IPS-18a (cell line): ENCODE measurements at regions not wholly inside any gene's neighbourhood (a gene's known extent, or its start where the extent isn't known, plus 50 kb on each side); places are given as distances from the start of the nearest gene placed in this dataset.
"Not testable (repeated sequence)": the region's sequence is repeated elsewhere in the genome, so short reads cannot be mapped to it uniquely, and the experiment has no call there.

ENCODE experiments used
- H3K27ac ChIP-seq: one replicate; pipeline ENCODE4 v1.5.1; 2013; ENCODE audit warnings: low read length
- H3K27me3 ChIP-seq: one replicate; pipeline ENCODE4 v1.6.1; 2013; ENCODE audit warnings: mild to moderate bottlenecking, low read length; ENCODE audit not compliant: control insufficient read depth, insufficient read depth
- H3K36me3 ChIP-seq: one replicate; pipeline ENCODE4 v1.6.1; 2013; ENCODE audit warnings: low read depth, low read length; ENCODE audit not compliant: control insufficient read depth
- H3K4me1 ChIP-seq: one replicate; pipeline ENCODE4 v1.6.1; 2013; ENCODE audit warnings: low read depth, low read length; ENCODE audit not compliant: control insufficient read depth
- H3K4me3 ChIP-seq: one replicate; pipeline ENCODE4 v1.5.1; 2013; ENCODE audit warnings: low read length
- H3K9ac ChIP-seq: one replicate; pipeline ENCODE4 v1.6.1; 2013; ENCODE audit warnings: mild to moderate bottlenecking, low read length, moderate library complexity
- H3K9me3 ChIP-seq: one replicate; pipeline ENCODE4 v1.6.1; 2013; ENCODE audit warnings: low read depth, low read length; ENCODE audit not compliant: control insufficient read depth

DNA sequence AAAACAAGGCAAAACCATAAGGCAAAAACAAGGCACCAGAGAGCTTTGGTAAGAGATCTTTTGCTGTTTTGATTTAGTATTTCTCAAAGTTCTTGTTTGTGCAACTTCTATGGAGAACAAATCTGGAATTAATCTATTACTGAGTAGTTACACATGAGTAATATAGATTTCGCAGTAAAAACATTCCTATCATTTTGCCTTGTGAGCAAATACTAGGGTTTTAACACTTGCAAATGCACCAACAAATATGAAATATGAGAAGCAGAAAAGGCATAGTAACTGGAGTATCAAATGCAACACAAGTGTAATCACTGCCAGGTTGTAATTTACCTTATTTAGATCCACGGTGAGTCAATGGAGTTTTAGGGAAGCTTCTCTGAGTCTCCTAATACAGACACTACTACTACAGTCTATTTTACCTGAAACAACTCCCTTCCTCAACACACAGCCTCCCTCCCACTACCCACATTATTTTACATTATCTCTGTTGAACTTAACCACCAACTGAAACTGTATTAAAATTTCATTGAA, 324.1 kb downstream of the FLRT2 start:
- Histone ChIP-seq H3K4me3 (no peak overlapping the region), H3K27ac (no peak overlapping the region), H3K9ac (no peak overlapping the region), H3K36me3 (no peaks in the 10 kb centered on the region), H3K27me3 (no peaks in the 10 kb centered on the region), H3K9me3 (no peaks in the 10 kb centered on the region), H3K4me1 (no peaks in the 10 kb centered on the region)

DNA sequence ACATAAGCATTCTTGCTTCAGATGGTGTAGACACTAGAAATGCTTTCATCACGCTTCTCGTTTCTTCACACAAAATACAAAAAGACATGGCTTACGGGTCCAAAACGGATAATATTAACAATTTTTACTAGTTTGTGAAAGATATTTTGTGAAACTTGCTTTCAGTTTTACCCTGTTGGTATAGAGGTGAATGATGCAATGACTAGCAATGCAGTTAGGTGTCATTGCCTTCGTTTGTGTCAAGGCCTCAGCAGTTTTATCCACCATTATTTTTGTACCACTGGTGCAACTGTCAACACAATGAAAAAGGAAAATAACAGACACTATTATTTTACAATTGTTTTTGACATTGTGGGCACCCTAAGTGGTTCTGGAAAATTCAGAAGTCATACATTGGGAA, 323.0 kb downstream of the FLRT2 start:
- Histone ChIP-seq H3K36me3 (no peaks in the 10 kb centered on the region), H3K27me3 (no peaks in the 10 kb centered on the region), H3K9ac (no peak overlapping the region), H3K9me3 (no peaks in the 10 kb centered on the region), H3K4me1 (no peaks in the 10 kb centered on the region), H3K27ac (no peak overlapping the region), H3K4me3 (no peak overlapping the region)

DNA sequence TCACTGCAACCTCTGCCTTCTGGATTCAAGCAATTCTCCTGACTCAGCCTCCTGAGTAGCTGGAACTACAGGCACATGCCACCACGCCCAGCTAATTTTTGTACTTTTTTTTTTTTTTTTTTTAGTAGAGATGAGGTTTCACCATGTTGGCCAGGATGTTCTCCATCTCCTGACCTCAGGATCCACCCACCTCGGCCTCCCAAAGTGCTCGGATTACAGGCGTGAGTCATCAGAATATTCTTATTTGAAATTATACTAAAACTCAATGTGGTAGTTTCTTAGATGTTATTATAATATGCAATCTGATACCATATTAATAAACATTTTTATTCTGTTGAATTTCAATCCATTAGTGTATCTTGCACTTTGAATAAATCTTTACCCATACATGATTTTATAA, 322.2 kb downstream of the FLRT2 start:
- not testable (repeated sequence) for H3K9me3 ChIP-seq, H3K27ac ChIP-seq, H3K4me3 ChIP-seq, H3K27me3 ChIP-seq, H3K4me1 ChIP-seq, H3K36me3 ChIP-seq, H3K9ac ChIP-seq

DNA sequence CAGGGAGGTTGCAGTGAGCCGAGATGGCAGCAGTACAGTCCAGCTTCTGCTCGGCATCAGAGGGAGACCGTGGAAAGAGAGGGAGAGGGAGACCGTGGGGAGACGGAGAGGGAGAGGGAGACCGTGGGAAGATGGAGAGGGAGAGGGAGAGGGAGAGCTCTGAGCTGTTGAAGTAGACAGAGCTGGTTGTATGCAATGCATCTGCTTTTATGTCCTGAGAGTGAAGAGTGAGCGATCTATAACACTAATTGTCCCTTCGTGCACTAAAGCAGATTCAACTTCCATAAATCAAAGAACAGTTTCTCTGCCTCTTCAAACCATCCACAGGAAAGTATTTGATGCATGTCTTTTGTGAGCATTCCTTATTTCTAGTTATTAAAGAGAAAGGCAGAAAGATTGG, 300.6 kb downstream of the FLRT2 start:
- H3K36me3 ChIP-seq, H3K4me1 ChIP-seq, H3K9me3 ChIP-seq, H3K9ac ChIP-seq, H3K27ac ChIP-seq, H3K27me3 ChIP-seq, H3K4me3 ChIP-seq: not testable (repeated sequence)

DNA sequence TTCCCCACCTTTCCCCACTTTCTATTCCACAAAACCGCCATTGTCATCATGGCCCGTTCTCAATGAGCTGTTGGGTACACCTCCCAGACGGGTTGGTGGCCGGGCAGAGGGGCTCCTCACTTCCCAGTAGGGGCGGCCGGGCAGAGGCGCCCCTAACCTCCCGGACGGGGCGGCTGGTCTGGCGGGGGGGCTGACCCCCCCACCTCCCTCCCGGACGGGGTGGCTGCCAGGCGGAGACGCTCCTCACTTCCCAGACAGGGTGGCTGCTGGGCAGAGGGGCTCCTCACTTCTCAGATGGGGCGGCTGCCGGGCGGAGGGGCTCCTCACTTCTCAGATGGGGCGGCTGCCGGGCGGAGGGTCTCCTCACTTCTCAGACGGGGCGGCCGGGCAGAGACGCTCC, 299.7 kb downstream of the FLRT2 start:
- not testable (repeated sequence) for H3K27ac ChIP-seq, H3K4me1 ChIP-seq, H3K27me3 ChIP-seq, H3K9me3 ChIP-seq, H3K4me3 ChIP-seq, H3K9ac ChIP-seq, H3K36me3 ChIP-seq

DNA sequence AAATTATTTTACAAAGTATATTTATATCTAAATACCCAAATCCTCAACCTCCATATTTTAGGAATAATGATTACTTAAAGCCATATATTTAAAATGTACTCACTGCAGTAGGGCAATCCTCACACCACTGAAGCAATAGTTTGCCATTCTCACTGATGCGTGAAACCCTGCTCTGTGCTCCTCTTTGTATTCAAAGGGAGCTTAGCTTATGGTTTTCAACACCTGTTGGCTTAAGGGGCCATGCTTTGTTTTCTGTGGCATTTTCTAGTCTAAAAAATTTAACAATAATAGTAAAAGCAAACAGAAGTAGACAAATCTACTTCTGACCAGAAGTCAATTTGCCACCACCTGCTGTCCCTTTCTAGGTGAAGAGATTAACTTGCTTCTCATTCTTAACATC, 294.6 kb downstream of the FLRT2 start:
- Histone ChIP-seq H3K27me3 (no peaks in the 10 kb centered on the region), H3K4me3 (no peak overlapping the region), H3K9ac (no peak overlapping the region), H3K9me3 (no peaks in the 10 kb centered on the region), H3K27ac (no peak overlapping the region), H3K4me1 (no peaks in the 10 kb centered on the region), H3K36me3 (no peaks in the 10 kb centered on the region)

DNA sequence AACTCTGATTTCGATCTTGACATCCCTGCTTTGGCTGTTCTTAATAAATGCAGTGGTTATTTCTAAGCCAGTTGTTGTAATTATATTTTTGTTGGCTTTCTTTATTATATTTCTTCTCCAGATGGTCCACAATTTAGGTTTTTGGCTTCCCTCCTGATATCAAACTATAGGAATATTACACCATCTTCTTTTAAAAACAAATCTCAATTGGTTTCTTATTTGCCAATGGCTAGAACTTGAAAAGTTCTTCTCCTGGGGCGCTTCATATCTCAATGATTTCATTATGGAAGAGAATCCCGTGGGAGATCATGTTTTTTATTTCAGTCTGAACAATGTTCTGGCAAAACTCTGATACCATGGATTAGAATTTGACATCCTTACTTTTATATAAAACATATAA, 292.3 kb downstream of the FLRT2 start:
- H3K4me1 ChIP-seq, result no peaks in the 10 kb centered on the region
- H3K36me3 ChIP-seq, result no peaks in the 10 kb centered on the region
- H3K27me3 ChIP-seq, result no peaks in the 10 kb centered on the region
- H3K9me3 ChIP-seq, result no peaks in the 10 kb centered on the region
- no peak overlapping the region for H3K27ac ChIP-seq
- no peak overlapping the region for H3K9ac ChIP-seq
- H3K4me3 ChIP-seq, result no peak overlapping the region

DNA sequence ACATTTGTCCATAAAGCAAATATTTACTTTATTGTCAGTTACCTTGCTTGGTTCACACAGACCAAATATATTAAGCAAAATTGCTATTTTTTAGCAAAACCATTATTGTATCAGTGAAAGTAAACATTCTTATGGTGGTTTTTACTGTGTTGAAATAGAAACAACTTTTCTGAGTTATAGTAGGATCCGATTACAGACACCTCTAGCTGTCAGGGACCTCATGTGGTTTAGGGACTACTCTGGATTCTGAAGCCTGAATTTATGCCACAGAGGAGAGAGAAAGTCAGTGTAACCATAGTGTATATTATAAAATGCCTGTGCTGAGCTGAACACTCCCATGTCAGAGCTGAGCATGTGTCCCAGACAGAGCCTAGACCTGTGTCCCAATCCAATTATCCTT, 287.5 kb downstream of the FLRT2 start:
- Histone ChIP-seq H3K9me3 (no peaks in the 10 kb centered on the region), H3K9ac (no peak overlapping the region), H3K27ac (no peak overlapping the region), H3K4me3 (no peak overlapping the region), H3K27me3 (no peaks in the 10 kb centered on the region), H3K36me3 (no peaks in the 10 kb centered on the region), H3K4me1 (no peaks in the 10 kb centered on the region)

DNA sequence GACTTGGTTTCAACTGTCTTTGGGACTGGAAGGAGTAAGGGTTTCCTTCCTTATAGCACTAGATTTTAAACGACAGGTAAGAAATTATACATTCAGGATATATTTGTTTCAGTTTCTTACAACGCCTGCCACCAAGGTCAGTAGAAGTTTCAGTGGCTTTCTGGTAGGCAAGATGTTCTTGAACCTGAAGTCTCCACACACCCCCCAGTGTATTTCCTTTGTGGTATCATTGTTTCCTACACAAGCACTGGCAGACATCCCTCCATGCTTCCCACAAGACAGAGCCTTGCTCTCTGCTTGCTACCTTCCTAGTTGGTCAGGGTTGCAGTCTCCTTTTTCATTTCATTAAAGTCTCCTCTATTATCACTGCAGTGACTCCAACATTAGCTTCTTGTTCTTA, 283.1 kb downstream of the FLRT2 start:
- Histone ChIP-seq H3K36me3 (no peaks in the 10 kb centered on the region), H3K27ac (no peak overlapping the region), H3K4me1 (peaks cover 5% of the 10 kb centered on the region), H3K9me3 (no peaks in the 10 kb centered on the region), H3K9ac (no peak overlapping the region), H3K27me3 (no peaks in the 10 kb centered on the region), H3K4me3 (no peak overlapping the region)

DNA sequence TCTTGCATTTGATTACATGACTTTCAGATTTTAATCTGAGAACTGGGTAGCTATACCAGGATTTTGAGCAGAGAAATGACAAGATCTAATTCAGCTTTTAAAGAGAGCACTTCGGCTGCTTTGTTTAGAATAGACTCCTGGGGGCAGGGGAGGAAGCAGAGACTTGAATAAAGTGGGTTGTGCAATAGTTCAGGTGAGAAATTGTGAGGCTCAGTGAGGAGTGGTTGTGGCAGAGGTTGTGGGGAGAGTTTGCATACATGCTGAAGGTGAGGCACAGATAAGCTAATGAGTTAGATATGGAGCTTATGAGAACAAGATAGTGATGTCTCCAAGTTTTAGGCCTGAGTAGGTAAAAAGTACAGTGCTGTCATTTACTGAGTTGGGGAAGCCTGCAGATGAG, 281.4 kb downstream of the FLRT2 start:
- Histone ChIP-seq H3K4me1 (peaks cover 5% of the 10 kb centered on the region), H3K9me3 (no peaks in the 10 kb centered on the region), H3K27ac (no peak overlapping the region), H3K27me3 (no peaks in the 10 kb centered on the region), H3K9ac (no peak overlapping the region), H3K4me3 (no peak overlapping the region), H3K36me3 (no peaks in the 10 kb centered on the region)

DNA sequence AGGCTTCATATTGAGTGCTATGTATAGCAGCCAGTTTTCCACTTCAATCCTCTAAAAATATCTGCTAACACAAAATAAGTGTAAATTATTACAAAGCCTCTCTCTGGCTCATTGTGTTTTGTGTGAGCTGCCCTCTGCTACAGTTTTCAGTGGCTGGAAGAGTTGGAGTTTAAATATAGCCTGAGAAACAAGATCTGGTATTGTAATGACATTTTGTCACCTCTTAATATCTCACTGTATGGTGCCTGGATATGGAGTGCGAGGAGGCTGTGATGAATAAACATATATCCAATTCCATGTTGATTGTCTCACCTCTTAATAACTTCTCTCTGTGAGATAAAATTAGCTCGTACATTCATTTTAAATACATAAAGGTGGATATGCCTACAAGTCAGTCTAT, 269.7 kb downstream of the FLRT2 start:
- Histone ChIP-seq H3K36me3 (no peaks in the 10 kb centered on the region), H3K4me1 (no peaks in the 10 kb centered on the region)

DNA sequence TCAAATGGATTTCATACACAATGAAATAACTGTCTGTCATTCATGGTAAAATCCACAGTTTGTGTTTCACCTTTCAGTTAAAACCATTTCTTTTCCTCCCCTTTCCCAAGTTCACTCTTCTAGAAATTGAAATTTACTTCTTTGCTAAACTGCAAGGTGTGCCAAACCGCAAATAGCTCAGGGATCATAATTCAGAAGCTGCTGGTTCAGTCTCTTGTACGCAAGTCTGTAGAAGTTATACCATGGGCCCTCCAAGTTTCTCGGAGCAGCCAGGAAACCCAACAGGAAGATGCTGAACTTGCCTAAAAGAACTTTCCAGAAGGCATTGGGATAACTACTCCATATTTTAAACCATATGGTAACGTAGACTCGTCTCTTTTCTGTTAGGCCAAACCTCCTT, 268.9 kb downstream of the FLRT2 start:
- Histone ChIP-seq H3K9me3 (no peaks in the 10 kb centered on the region), H3K4me3 (no peak overlapping the region), H3K27me3 (no peaks in the 10 kb centered on the region)

More for the DNA sequence above, 269.7 kb downstream of the FLRT2 start:
- H3K9ac ChIP-seq, result no peak overlapping the region
- H3K9me3 ChIP-seq, result no peaks in the 10 kb centered on the region
- no peak overlapping the region for H3K4me3 ChIP-seq
- H3K27ac ChIP-seq, result no peak overlapping the region
- no peaks in the 10 kb centered on the region for H3K27me3 ChIP-seq

More for the DNA sequence above, 268.9 kb downstream of the FLRT2 start:
- Histone ChIP-seq H3K36me3 (no peaks in the 10 kb centered on the region), H3K4me1 (no peaks in the 10 kb centered on the region), H3K9ac (no peak overlapping the region), H3K27ac (no peak overlapping the region)
